Ecto neural progenitor cell (in vitro differentiated cells): ENCODE measurements at regions not wholly inside any gene's neighbourhood (a gene's known extent, or its start where the extent isn't known, plus 50 kb on each side); places are given as distances from the start of the nearest gene placed in this dataset.

Source experiments
- DNase-seq: peaks from one replicate; pipeline ENCODE4 v3.0.0-alpha.2; 2018; ENCODE audit warnings: low spot score

DNA sequence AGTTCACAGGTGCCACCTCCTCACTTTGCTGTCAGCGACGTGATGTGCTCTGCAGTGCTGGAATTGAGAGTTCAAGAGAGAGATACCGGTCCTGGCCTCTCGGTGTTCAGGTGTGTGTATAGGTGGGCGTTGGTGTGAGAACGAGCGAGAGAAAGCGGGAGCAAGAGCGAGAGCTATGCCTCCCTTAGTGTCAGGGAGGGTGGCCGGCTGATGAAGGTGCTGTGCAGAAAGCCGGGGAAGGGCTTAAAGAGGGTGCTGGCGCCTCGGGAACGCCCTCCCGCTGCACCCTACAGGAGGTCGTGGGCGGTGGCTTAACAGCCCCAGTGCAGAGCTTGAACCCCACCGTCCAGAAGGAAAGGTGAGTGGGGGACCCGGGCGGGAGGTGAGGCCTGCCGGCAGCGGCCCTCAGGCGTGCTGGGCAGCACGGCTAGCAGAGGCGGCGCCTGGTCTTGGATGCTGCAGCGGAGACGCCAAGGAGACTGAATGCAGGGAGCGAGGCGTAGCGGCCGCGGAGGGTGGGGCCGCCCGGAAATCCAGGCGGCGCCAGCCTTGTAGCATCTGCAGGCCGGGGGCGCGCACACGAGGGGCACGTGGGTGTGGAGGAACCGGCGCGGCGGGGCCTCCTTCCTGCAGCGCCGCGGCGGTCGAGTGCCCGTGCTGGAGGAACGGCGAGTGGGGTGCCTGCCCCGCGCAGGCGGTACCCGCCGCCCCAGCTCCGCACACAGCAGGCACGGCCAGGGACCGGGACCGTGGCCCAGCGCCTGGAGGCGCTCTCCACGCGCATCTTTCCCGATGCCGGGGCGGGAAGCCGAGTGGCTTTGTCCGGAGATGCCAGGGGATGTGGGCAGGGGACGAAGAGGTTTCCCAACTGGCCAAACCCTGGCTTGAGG lies 246.8 kb upstream of the TOPAZ1 start:
- DNase-seq, result peak; percentile 67

DNA sequence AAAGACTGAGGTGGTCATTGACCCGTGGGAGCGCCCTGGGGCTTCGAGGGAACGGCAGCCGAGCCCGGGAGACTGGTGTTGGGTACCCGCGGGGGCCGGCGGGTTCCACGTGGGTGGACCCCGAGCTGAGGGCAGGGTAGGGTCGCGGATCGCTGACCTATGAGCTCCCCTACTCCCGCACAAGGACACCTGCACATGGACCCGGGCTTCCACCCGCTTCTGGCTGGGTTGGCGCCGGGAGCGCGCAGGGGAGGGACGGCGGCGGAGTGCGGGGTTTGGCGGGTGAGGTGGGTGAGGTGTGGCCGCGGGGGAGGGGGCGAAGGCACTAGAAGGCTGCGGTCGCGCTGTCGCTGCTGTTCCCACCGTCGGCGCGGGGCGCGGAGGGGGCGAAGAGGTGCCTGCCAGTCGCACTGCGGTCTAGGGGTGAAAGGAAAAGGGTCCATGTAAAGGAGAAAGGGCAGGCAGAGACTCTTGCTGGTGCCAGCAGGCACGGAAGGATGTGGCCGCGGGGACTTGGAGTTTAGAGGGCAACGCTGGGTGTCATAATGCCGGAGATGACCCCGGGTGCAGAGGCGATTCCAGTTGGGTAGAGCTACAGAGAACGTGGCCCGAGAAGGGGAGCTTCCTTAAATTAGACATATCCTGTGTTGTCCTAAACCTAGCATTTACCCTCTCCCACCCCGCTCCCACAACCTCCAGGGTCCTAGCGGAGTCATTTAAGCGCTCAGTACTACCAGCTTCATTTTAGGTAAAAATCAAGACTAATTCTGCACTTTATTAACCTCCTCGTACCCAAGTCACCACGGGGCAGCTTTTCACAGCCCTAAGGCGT lies 245.9 kb upstream of the TOPAZ1 start:
- peak; percentile 53 for DNase-seq

- peak; percentile 76 for DNase-seq
Measured at GRCh38 chr3:43996379-43997301, 245.0 kb upstream of the TOPAZ1 start.

GRCh38 chr3:43997316-43997715 lies 244.4 kb upstream of the TOPAZ1 start:
- DNase-seq, result no peak

DNA sequence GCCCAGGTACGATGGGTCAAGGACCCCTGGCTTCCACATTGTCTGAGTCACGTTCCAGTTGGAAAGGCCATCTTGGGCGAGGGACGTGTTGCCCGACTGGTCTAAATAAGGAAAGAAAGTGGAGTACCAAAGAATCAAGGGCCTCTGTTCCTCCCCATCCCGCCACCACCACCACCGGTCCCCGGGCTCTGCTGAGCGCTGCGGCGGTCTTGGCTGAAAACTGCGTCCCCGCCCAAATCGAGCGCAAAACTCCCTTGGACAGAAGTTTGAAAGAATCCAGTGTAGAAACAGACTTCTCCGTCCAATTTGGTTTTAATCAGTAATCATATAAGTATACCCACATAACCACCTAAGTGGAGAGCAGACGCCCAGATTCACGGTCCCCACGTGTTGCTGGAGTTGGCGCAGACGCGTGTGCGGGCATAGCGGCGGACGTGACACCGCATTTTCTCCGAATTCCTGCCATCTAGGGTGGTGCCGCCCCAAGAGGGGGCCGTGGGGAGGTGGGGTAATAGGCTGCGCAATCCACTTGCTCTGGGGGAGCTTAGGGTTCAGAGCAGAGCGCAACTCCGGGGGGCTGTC lies 243.8 kb upstream of the TOPAZ1 start:
- no peak for DNase-seq

- no peak for DNase-seq
Measured at GRCh38 chr3:43998370-43998835, 243.3 kb upstream of the TOPAZ1 start.

DNA sequence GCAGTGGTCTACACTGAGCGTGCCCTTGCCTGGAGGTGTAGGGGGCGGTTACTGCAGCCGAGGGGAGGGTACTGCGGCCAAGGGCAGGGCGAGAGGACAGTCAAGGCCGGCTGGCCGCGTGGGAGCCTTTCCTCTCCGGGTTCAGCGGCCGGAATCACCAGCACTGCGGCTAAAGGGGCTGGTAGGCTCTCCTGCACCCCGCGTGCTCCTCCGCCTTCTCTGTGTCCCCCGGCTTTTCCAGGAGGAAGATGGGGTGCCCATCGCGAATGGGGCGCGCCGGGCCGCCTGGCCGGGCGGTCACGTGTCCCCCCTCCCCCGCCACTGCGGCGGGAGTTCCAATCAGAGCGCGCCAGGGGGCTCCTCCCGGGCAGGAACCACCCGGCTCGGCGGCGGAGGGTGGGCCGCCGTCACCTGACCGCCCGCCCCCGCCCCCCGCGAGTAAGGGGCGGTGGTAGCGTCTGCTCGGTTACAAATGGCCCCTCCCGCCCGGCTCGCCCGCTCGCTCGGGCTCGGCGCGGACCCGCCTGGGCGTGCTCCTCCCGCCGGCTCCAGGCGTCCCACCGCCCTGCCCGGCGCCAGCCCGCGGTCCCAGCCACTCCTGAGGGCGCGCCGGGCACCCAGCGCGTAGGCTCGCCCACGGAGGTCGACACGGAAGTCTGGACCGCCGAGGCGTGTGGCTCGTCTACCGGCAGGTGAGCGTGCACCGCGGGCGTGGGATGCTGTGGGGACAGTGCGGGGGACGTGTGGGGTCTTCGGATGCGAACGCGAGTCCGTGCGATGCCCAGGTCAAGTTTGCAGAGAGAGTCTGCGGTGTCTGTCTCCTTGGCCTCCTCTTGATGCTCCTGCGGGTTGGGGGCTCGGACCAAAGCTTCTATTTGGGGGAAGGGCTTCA lies 242.6 kb upstream of the TOPAZ1 start:
- DNase-seq, result peak; percentile 74

- DNase-seq, result no peak
Measured at GRCh38 chr3:43999728-44000319, 241.9 kb upstream of the TOPAZ1 start.

- DNase-seq, result no peak
Measured at GRCh38 chr3:44000586-44000985, 241.1 kb upstream of the TOPAZ1 start.

- DNase-seq, result no peak
Measured at GRCh38 chr3:44001072-44001471, 240.6 kb upstream of the TOPAZ1 start.

DNA sequence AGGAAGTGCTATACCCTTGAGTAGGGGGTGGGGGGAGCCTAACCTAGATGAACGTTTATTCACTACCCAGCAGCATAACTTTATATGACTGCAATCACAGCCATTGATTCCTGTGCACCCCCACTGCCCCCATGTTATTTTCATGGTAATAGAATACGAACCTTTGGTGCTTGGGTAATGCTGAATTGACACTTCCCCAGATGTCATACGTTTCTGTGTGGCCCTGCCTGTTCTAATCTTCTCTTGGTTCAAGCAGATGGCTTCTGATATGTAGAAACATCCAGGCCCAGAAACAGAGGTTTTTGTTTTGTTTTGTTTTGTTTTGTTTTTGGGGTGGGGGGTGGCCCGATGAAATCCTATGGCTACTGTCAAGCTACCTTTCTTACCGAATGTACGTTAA lies 237.9 kb upstream of the TOPAZ1 start:
- no peak for DNase-seq

DNA sequence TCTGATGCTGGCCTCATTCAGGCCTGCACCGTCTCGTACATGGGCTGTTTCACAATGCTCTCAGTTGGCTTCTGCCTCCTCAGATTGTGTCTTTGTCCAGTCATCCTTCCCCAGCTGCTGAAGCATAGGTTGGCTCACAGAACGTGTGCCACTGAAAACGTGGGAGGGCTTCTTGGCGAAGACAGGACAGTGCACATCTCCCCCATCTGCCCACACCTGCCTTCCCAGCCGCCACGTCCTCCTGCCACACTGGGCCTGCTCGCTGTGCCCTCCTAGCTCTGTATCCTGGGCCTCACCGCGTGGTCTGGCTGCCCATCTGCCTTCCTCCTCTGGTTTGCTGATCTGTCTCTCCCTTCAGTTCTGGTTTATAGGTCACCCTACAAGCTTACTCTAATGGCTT lies 230.0 kb upstream of the TOPAZ1 start:
- no peak for DNase-seq

DNA sequence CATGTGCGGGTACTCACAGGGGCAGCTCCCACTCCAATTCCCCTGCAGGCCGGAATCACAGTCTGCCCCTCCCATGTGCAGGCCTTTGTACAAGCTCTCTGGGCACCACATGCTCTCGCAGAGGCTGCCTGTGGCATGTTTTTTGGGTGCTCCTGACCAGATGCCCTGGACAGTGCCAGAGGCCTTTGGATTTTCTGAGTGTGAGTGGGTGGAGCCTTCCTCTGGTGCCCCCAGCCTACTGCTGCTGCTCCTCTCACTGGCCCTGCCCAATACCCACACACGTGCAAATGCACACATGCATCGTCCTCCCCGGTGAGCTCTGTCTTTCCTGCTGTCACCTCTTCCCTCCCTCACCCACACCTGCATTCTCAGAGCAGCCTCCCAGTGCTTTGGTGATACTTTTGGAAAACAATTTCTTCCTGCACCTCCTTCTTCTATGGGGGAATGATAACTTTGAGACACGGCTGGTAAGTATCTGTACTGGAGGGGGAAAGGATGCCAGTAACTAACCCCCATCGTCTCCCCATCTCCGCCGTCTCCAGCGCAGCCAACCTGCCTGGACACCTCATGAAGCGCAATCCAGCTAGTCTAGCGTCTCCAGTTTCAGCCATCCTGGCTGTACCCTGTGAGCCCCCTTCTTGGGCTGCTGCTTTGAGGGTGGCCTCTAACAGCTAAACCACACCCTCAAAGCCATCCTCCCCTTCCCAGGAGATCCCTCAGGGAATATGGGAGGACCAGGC lies 229.4 kb upstream of the TOPAZ1 start:
- no peak for DNase-seq

DNA sequence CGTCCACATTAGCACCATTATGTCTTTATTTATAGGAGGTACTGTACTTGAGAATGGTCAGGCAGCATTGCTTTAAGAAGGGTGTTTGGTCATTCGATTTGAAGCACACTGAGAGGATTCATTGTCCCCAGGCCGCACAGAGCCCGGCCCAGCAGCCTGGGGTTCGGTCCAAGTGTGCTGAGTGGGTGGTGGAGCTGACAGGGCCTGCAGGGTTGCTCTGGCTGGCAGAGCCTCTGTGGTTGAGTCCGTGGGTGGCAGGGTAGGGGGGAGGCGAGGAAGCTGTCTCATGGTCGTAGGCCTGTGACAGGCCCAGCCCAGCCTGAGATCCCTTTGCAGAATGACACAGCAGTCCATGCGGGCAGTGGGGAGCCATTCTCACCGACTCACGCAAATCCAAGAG lies 227.7 kb upstream of the TOPAZ1 start:
- no peak for DNase-seq

GRCh38 chr3:44015170-44015569 lies 226.5 kb upstream of the TOPAZ1 start:
- DNase-seq, result no peak

GRCh38 chr3:44016818-44017217 lies 224.9 kb upstream of the TOPAZ1 start:
- DNase-seq, result no peak

DNA sequence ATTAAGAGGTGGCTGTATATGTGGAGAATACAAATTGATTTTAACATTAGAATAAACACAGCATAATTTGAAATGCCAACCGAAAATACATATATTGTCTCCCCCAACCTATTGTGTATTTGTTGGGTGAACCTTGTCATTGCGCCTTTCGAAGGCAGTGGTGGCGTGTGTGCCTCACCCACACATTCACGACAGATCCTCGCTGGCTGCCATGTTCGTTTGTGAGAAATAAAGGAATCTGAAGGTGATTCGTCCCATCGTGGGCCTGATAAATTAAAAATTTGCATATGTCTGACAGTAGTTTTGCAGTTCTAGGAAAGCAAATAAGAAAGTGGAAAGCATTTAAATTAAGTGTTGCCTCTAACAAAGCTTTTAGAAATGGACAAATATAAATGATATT lies 222.8 kb upstream of the TOPAZ1 start:
- no peak for DNase-seq

- DNase-seq, result no peak
Measured at GRCh38 chr3:44019736-44020135, 221.9 kb upstream of the TOPAZ1 start.

- DNase-seq, result no peak
Measured at GRCh38 chr3:44020143-44020542, 221.5 kb upstream of the TOPAZ1 start.
